Activated naive CD4-positive, alpha-beta T cell treated with anti-CD3 and anti-CD28 coated beads, Interleukin-2, amount 10 ng/mL, durations not matched to agents 7 days and 5 days (primary cell): ENCODE measurements at regions not wholly inside any gene's neighbourhood (a gene's known extent, or its start where the extent isn't known, plus 50 kb on each side); places are given as distances from the start of the nearest gene placed in this dataset.

ENCODE experiments used
- CTCF ChIA-PET: fragments of 350-600 bp; sonication (Branson Sonifier 250); formaldehyde crosslinking; loops from one replicate; lab custom pipeline; 2021; ENCODE audit warnings: antibody characterized with exemption; lab: Charles Lee
- DNase-seq: peaks from one replicate; pipeline ENCODE4 v3.0.0-alpha.2; 2020
- H3K27ac Mint-ChIP-seq: one replicate; pipeline ENCODE4 v1.8.0; 2021; ENCODE audit warnings: mild to moderate bottlenecking, moderate library complexity, mixed read lengths
- H3K27me3 Mint-ChIP-seq: one replicate; pipeline ENCODE4 v1.8.0; 2021; ENCODE audit warnings: mild to moderate bottlenecking, mixed read lengths
- H3K36me3 Mint-ChIP-seq: one replicate; pipeline ENCODE4 v1.8.0; 2021; ENCODE audit warnings: mixed read lengths
- H3K4me1 Mint-ChIP-seq: one replicate; pipeline ENCODE4 v1.8.0; 2021; ENCODE audit warnings: mixed read lengths
- H3K4me3 Mint-ChIP-seq: one replicate; pipeline ENCODE4 v1.8.0; 2021; ENCODE audit warnings: mild to moderate bottlenecking, moderate library complexity, mixed read lengths
- H3K9me3 Mint-ChIP-seq: one replicate; pipeline ENCODE4 v1.8.0; 2021; ENCODE audit warnings: mixed read lengths

- Mint-ChIP-seq H3K27ac (no peak overlapping the region), H3K4me1 (no peaks in the 10 kb centered on the region), H3K4me3 (no peak overlapping the region), H3K27me3 (no peaks in the 10 kb centered on the region), H3K9me3 (peaks cover 8% of the 10 kb centered on the region), H3K36me3 (no peaks in the 10 kb centered on the region)
- CTCF ChIA-PET, result no interaction called here
- DNase-seq, result no peak
Measured at GRCh38 chr9:73649552-73649951, 497.9 kb downstream of the ANXA1 start.

GRCh38 chr9:73655363-73655762 lies 503.7 kb downstream of the ANXA1 start:
- no peaks in the 10 kb centered on the region for H3K27me3 Mint-ChIP-seq
- no peaks in the 10 kb centered on the region for H3K4me1 Mint-ChIP-seq
- no peaks in the 10 kb centered on the region for H3K36me3 Mint-ChIP-seq
- H3K4me3 Mint-ChIP-seq, result no peak overlapping the region
- CTCF ChIA-PET, result no interaction called here
- DNase-seq, result no peak
- H3K9me3 Mint-ChIP-seq, result no peaks in the 10 kb centered on the region
- H3K27ac Mint-ChIP-seq, result no peak overlapping the region

GRCh38 chr9:73655831-73656230 lies 504.2 kb downstream of the ANXA1 start:
- no peaks in the 10 kb centered on the region for H3K27me3 Mint-ChIP-seq
- no peak overlapping the region for H3K4me3 Mint-ChIP-seq
- no peak for DNase-seq
- CTCF ChIA-PET, result no interaction called here
- H3K4me1 Mint-ChIP-seq, result no peaks in the 10 kb centered on the region
- no peaks in the 10 kb centered on the region for H3K36me3 Mint-ChIP-seq
- no peak overlapping the region for H3K27ac Mint-ChIP-seq
- no peaks in the 10 kb centered on the region for H3K9me3 Mint-ChIP-seq

- Mint-ChIP-seq H3K4me1 (no peaks in the 10 kb centered on the region), H3K36me3 (no peaks in the 10 kb centered on the region), H3K27me3 (no peaks in the 10 kb centered on the region), H3K9me3 (peaks cover 4% of the 10 kb centered on the region), H3K4me3 (no peak overlapping the region), H3K27ac (no peak overlapping the region)
- DNase-seq, result no peak
- CTCF ChIA-PET, result no interaction called here
Measured at GRCh38 chr9:73665253-73665652, 513.6 kb downstream of the ANXA1 start.

GRCh38 chr9:73667749-73668148 lies 516.1 kb downstream of the ANXA1 start:
- DNase-seq, result no peak
- H3K27ac Mint-ChIP-seq, result no peak overlapping the region
- no peaks in the 10 kb centered on the region for H3K27me3 Mint-ChIP-seq
- peaks cover 7% of the 10 kb centered on the region for H3K9me3 Mint-ChIP-seq
- no peak overlapping the region for H3K4me3 Mint-ChIP-seq
- CTCF ChIA-PET, result no interaction called here
- H3K4me1 Mint-ChIP-seq, result no peaks in the 10 kb centered on the region
- H3K36me3 Mint-ChIP-seq, result no peaks in the 10 kb centered on the region

- CTCF ChIA-PET, result no interaction called here
- Mint-ChIP-seq H3K36me3 (no peaks in the 10 kb centered on the region), H3K4me1 (no peaks in the 10 kb centered on the region), H3K4me3 (no peak overlapping the region), H3K9me3 (peaks cover under 1% of the 10 kb centered on the region), H3K27me3 (no peaks in the 10 kb centered on the region), H3K27ac (no peak overlapping the region)
- DNase-seq, result no peak
Measured at GRCh38 chr9:73680831-73681230, 529.2 kb downstream of the ANXA1 start.

GRCh38 chr9:73682789-73683188 lies 531.1 kb downstream of the ANXA1 start:
- CTCF ChIA-PET, result interaction anchor here (2.3 kb wide), 1 partner anchor 697 kb away, joined by 6 read pairs; no protein-coding TSS in a partner anchor
- no peak overlapping the region for H3K4me3 Mint-ChIP-seq
- H3K27me3 Mint-ChIP-seq, result no peaks in the 10 kb centered on the region
- no peaks in the 10 kb centered on the region for H3K9me3 Mint-ChIP-seq
- no peak overlapping the region for H3K27ac Mint-ChIP-seq
- DNase-seq, result no peak
- H3K4me1 Mint-ChIP-seq, result no peaks in the 10 kb centered on the region
- no peaks in the 10 kb centered on the region for H3K36me3 Mint-ChIP-seq

GRCh38 chr9:73683862-73684591 lies 532.4 kb downstream of the ANXA1 start:
- Mint-ChIP-seq H3K4me3 (no peak overlapping the region), H3K27ac (no peak overlapping the region), H3K36me3 (no peaks in the 10 kb centered on the region), H3K9me3 (no peaks in the 10 kb centered on the region), H3K27me3 (no peaks in the 10 kb centered on the region), H3K4me1 (no peaks in the 10 kb centered on the region)
- DNase-seq, result no peak
- CTCF ChIA-PET, result interaction anchor here (0.6 to 2.3 kb wide), 2 partner anchors 595 to 696 kb away, joined by 3 to 6 read pairs; no protein-coding TSS in a partner anchor

- CTCF ChIA-PET, result interaction anchor here (2.3 kb wide), 1 partner anchor 695 kb away, joined by 6 read pairs; no protein-coding TSS in a partner anchor
- Mint-ChIP-seq H3K4me1 (no peaks in the 10 kb centered on the region), H3K9me3 (no peaks in the 10 kb centered on the region), H3K36me3 (no peaks in the 10 kb centered on the region), H3K4me3 (no peak overlapping the region), H3K27me3 (no peaks in the 10 kb centered on the region), H3K27ac (no peak overlapping the region)
- DNase-seq, result no peak
Measured at GRCh38 chr9:73684601-73685000, 532.9 kb downstream of the ANXA1 start.

- Mint-ChIP-seq H3K9me3 (no peaks in the 10 kb centered on the region), H3K27ac (no peak overlapping the region), H3K36me3 (no peaks in the 10 kb centered on the region), H3K27me3 (no peaks in the 10 kb centered on the region), H3K4me3 (no peak overlapping the region), H3K4me1 (no peaks in the 10 kb centered on the region)
- no peak for DNase-seq
- CTCF ChIA-PET, result interaction anchor here (1.0 kb wide), 1 partner anchor 694 kb away, joined by 3 read pairs; no protein-coding TSS in a partner anchor
Measured at GRCh38 chr9:73685786-73686185, 534.1 kb downstream of the ANXA1 start.

GRCh38 chr9:73689051-73689870 lies 537.6 kb downstream of the ANXA1 start:
- no peaks in the 10 kb centered on the region for H3K36me3 Mint-ChIP-seq
- CTCF ChIA-PET, result no interaction called here
- no peaks in the 10 kb centered on the region for H3K27me3 Mint-ChIP-seq

GRCh38 chr9:73701415-73702057 lies 549.9 kb downstream of the ANXA1 start:
- CTCF ChIA-PET, result interaction anchor here (0.6 kb wide), 1 partner anchor 392 kb away, joined by 4 read pairs; no protein-coding TSS in a partner anchor
- no peaks in the 10 kb centered on the region for H3K9me3 Mint-ChIP-seq
- no peak overlapping the region for H3K27ac Mint-ChIP-seq
- no peaks in the 10 kb centered on the region for H3K36me3 Mint-ChIP-seq
- H3K27me3 Mint-ChIP-seq, result no peaks in the 10 kb centered on the region
- no peak overlapping the region for H3K4me3 Mint-ChIP-seq
- no peak for DNase-seq
- no peaks in the 10 kb centered on the region for H3K4me1 Mint-ChIP-seq

More at GRCh38 chr9:73689051-73689870, 537.6 kb downstream of the ANXA1 start:
- no peak overlapping the region for H3K27ac Mint-ChIP-seq
- H3K4me3 Mint-ChIP-seq, result no peak overlapping the region
- H3K9me3 Mint-ChIP-seq, result no peaks in the 10 kb centered on the region
- H3K4me1 Mint-ChIP-seq, result no peaks in the 10 kb centered on the region
- DNase-seq, result no peak

GRCh38 chr9:73714294-73714693 lies 562.6 kb downstream of the ANXA1 start:
- no peaks in the 10 kb centered on the region for H3K27me3 Mint-ChIP-seq
- no peak for DNase-seq
- H3K27ac Mint-ChIP-seq, result no peak overlapping the region
- CTCF ChIA-PET, result no interaction called here
- no peak overlapping the region for H3K4me3 Mint-ChIP-seq
- H3K36me3 Mint-ChIP-seq, result no peaks in the 10 kb centered on the region
- no peaks in the 10 kb centered on the region for H3K4me1 Mint-ChIP-seq
- no peaks in the 10 kb centered on the region for H3K9me3 Mint-ChIP-seq

- no peak for DNase-seq
- CTCF ChIA-PET, result no interaction called here
- Mint-ChIP-seq H3K4me3 (no peak overlapping the region), H3K36me3 (no peaks in the 10 kb centered on the region), H3K27me3 (no peaks in the 10 kb centered on the region), H3K27ac (no peak overlapping the region), H3K4me1 (no peaks in the 10 kb centered on the region), H3K9me3 (no peaks in the 10 kb centered on the region)
Measured at GRCh38 chr9:73715591-73715990, 563.9 kb downstream of the ANXA1 start.
